WTC11 (cell line): ENCODE measurements at regions not wholly inside any gene's neighbourhood (a gene's known extent, or its start where the extent isn't known, plus 50 kb on each side); places are given as distances from the start of the nearest gene placed in this dataset.

Experiments
- CTCF ChIP-seq: fragments of 200-600 bp; IDR thresholded peaks from 2 replicates; pipeline ENCODE4 v1.8.0; 2022; ENCODE audit warnings: antibody characterized with exemption
- MAX ChIP-seq: sonication (generic); formaldehyde crosslinking; IDR thresholded peaks from 2 replicates; pipeline ENCODE4 v1.8.0; 2022; ENCODE audit warnings: mild to moderate bottlenecking, missing genetic modification reagents
- NR1H2 ChIP-seq: sonication (generic); formaldehyde crosslinking; IDR thresholded peaks from 2 replicates; pipeline ENCODE4 v1.9.0; 2021; ENCODE audit warnings: mild to moderate bottlenecking, moderate library complexity, missing genetic modification reagents
- ZNF317 ChIP-seq: sonication (generic); formaldehyde crosslinking; IDR thresholded peaks from 2 replicates; pipeline ENCODE4 v1.8.1; 2023; ENCODE audit warnings: low read depth, mild to moderate bottlenecking, moderate library complexity, missing genetic modification reagents, borderline replicate concordance

GRCh38 chr4:179007755-179008154 lies 1565.5 kb upstream of the AGA start:
- TF ChIP-seq ZNF317 (no peak), CTCF (no peak), NR1H2 (CRISPR knock-in tag) (no peak), MAX (CRISPR knock-in tag) (no peak)
